ENCODE measurements at regions not wholly inside any gene's neighbourhood (a gene's known extent, or its start where the extent isn't known, plus 50 kb on each side); places are given as distances from the start of the nearest gene placed in this dataset.

DNA sequence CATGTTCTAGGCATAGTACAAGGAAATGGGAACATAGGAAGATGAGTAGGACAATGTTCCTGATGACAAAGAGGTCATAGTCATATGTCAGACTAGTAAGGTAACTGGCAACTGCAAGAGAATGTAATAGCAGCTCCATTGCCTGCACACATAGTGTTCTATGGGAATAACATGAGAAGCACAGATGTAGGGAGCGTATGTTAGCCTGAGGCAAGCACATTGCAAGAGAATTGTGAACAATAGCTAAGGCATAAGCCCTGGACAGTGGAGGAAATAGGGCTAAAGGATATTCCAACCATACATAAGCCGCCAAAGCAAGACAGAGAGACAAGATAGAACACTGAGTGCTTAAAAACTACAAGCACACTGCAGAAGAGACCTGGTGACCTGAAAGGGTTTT is 1017.0 kb upstream of the TENM4 start:
- DNase-seq: no peak

GRCh38 chr11:80455818-80456217 is 1015.0 kb upstream of the TENM4 start:
- DNase-seq: no peak

DNA sequence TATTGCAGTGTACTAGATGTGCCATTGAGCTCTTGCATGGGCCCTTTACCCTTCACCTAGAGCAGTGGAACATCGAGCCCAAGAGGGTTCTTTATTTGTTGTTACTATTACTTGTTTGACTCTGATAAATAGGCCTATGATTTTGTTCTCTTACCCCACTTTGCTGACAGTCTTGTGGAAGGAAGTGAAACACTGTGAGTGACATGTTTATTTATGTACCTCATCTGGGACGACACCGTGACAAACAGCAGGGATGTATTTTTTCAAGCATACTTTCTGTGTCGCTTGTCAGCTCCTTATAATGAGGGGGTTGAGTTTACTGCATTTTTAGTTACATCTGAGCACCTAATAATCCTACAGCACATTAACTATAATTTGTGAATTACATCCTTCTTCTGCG is 1010.3 kb upstream of the TENM4 start:
- no peak for DNase-seq

GRCh38 chr11:80448709-80449108 is 1007.9 kb upstream of the TENM4 start:
- DNase-seq: no peak

DNA sequence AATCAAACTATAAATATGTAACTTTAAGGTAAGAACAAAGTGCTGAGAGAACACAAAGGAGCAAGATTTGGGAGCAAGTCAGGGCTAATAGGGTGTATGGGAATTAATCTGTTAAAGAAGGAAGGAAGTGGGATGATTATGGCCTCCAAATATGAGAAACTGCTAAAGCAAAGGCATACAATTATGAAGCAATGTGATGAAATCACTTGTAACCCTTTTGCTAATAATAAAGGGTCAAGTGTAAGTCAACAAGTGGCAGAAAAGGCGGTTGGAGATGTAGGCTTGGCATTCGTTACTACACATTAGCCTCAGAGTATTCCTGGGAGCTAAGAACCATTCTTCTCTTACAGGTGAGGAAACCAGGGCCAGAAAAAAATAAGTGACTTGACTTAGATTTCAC is 1002.3 kb upstream of the TENM4 start:
- no peak for DNase-seq

DNA sequence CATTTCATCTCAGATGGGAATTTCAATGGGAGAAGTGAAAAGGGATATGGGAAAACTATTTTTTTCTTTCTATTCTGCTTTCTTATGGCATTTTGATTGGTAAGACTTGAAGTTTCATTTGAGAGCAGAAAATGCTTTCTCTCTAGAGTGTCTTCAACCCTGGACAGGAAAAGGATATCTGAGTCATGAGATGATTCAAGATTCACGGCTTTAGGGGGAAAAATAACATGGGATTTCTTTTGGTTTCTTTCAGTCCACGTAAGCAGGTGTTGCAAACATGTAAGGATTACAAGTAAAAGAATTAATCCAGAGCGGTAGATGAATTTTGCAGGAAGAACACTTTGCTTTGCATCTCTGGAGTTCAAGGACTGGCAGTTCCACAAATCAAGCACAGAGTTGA is 1001.0 kb upstream of the TENM4 start:
- DNase-seq: no peak

DNA sequence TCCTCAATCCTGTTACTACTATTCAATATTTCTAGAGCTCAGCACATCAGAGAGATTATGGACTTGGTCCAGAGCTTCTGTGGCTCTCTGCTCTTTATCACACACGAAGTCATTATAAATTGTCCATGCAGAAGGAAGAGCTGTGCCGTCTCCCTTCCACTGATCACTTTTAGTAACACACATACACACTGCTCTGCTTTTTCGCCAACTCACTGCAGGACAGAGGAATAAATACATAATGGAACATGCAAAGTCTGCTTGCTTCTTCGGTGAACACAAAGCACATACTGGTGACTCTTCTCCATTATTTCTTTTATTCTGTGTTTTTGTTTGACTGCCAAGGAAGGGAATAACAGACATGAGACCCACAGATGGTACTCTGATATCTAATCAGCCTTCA is 1000.0 kb upstream of the TENM4 start:
- DNase-seq: no peak

- no peak for DNase-seq
These were observed 995.7 kb upstream of the TENM4 start for GRCh38 chr11:80436547-80436946.

- DNase-seq: no peak
These were observed 994.5 kb upstream of the TENM4 start for GRCh38 chr11:80435345-80435744.

DNA sequence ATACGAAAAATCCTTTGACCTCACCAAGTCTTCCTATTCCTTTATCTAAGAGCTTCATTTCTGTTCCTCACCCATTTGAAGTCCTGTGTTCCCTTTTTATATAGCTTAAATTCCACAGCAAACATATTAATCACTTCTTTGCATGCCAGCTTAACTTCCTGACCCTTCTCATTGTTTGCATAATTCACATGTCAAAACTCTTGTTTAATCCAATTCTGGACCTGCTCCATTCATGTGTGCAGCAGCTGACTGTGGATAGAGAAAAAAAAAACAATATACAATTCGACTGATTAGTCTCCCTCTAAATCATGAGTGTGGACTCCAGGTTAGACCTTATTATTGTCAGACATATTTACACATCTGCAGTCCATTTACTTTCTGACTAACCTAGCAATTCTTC is 991.2 kb upstream of the TENM4 start:
- DNase-seq: no peak

- no peak for DNase-seq
These were observed 983.3 kb upstream of the TENM4 start for GRCh38 chr11:80424012-80424695.

- no peak for DNase-seq
These were observed 979.5 kb upstream of the TENM4 start for GRCh38 chr11:80420374-80420773.

DNA sequence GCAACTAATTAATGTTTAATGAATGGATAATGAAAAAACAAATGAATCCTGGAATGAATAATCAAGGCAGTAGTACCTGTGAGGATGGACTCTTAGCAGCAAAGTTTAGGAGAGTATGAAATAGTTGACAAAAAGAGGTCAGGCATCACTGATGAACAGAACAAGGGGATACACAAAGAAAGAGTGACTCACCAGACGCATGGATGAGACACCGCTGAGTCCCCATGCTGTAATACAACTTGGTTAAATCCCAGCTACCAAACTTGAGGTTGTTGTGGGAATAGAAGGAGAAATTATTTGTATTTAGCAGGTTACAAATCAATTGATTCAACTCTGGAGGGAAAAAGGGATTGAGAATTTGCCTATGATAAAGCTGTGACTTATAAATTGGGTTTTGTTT is 976.9 kb upstream of the TENM4 start:
- DNase-seq: no peak

- DNase-seq: no peak
These were observed 974.8 kb upstream of the TENM4 start for GRCh38 chr11:80415580-80415979.

- DNase-seq: no peak
These were observed 973.6 kb upstream of the TENM4 start for GRCh38 chr11:80414181-80415165.

DNA sequence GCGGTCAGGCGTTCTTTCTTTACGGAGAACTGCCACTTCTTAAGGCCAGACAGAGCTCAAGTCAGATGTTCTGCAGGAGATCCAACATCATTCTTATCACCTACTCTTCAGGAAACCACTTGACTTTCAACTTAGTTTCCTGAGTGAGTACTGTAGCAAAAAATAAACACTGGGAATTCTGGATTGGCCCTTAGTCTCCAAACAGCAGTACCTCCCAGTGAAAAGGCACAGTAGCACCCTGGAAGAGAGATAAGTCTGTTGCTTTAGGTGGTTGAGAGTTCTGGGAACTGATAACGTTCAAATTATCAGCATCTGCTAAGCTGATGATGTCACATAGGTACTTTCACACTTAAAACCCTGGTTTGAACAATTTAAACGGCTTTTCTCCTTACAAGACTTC is 971.8 kb upstream of the TENM4 start:
- DNase-seq: no peak

DNA sequence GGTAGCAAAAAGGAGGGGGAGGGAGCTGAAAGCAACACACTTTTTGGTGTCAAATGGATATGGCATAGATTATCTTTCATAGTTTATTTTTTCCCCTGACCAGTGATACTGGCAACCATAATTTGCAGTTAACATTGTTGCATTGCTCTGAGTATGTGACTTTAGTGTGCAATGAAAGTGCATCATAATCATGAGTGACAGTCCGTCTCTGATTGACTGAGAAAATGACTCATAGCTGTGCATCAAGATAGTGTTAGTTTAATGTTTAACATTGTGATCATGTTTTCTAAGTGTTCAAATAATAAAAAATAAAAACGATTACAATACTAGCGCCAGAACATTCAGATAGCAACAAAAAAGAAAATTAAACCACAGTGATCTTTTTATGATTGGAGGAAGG is 952.4 kb upstream of the TENM4 start:
- DNase-seq: no peak

DNA sequence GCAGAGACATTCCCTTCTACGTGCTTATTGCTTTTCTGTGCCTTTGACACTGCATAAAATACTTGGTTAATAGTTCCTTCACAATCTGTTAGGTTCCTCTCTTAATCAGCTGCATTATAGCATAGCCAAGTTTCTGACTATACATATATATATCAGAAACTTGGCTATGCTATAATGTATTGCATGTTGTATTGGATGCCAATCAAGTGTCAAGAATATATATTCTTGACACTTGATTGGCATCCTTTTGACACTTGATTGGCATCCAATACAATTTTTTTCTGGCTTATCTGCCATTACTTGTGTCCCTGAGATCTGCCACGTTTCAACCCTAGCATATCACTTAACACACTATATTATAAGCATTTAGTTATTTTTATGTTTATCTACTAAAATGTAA is 949.7 kb upstream of the TENM4 start:
- no peak for DNase-seq

GRCh38 chr11:80388536-80388935 is 947.7 kb upstream of the TENM4 start:
- DNase-seq: no peak

GRCh38 chr11:80388130-80388529 is 947.3 kb upstream of the TENM4 start:
- no peak for DNase-seq

DNA sequence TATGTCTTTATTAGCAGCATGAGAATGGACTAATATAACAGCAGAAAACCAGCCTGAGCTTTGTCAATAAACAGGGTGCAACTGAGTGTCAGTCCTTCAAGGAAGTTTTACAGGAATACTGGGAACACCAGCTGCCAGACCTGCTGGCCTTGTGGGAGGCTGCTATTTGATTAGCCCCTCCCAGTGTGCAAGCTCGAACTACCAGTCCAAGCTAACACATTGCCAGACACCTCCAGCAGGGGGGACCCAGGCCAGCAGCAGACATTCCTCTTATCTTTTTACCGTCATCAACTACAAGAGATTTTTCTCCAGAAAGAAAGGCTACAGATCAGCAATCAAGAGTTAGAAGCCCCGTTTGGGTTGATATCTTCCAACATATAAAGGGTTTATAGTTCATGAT is 942.8 kb upstream of the TENM4 start:
- no peak for DNase-seq

- DNase-seq: no peak
These were observed 938.9 kb upstream of the TENM4 start for GRCh38 chr11:80379620-80380278.

GRCh38 chr11:80371931-80372330 is 931.1 kb upstream of the TENM4 start:
- no peak for DNase-seq

GRCh38 chr11:80365980-80366379 is 925.1 kb upstream of the TENM4 start:
- DNase-seq: no peak

Measured in NCI-H1930 (cell line).